ENCODE measurements at regions not wholly inside any gene's neighbourhood (a gene's known extent, or its start where the extent isn't known, plus 50 kb on each side); places are given as distances from the start of the nearest gene placed in this dataset.

- Histone ChIP-seq H3K4me3 (ENCODE audit: low read length in 2 of 2) (no peak overlapping the region), H3K27ac (ENCODE audit: low read depth, low read length) (no peak overlapping the region), H3K36me3 (ENCODE audit: insufficient read depth, low read length) (no peaks in the 10 kb centered on the region), H3K9me3 (ENCODE audit: control insufficient read depth in 1 of 2, low read length in 2 of 2) (no peaks in the 10 kb centered on the region), H3K27me3 (ENCODE audit: insufficient read depth, low read length) (no peaks in the 10 kb centered on the region), H3K4me1 (ENCODE audit: insufficient read depth, low read length) (no peaks in the 10 kb centered on the region)
- no peaks in the 10 kb centered on the region for H3K4me1 Mint-ChIP-seq
- no peak overlapping the region for H3K4me3 Mint-ChIP-seq
- H3K27me3 Mint-ChIP-seq, result peaks cover 5 to 8% of the 10 kb centered on the region in 2 donors
- H3K36me3 Mint-ChIP-seq, result no peaks in the 10 kb centered on the region
- H3K9me3 Mint-ChIP-seq, result no peaks in the 10 kb centered on the region
- CTCF ChIA-PET (ENCODE audit: partially characterized antibody), result no interaction called here
- no peak overlapping the region for H3K27ac Mint-ChIP-seq
- POLR2A ChIA-PET (ENCODE audit: partially characterized antibody), result no interaction called here
- intact Hi-C loops (cut with micrococcal nuclease), result no loop called here
- no peak for DNase-seq
Measured at GRCh38 chr22:22043296-22044078, 60.9 kb upstream of the TOP3B start.

- DNase-seq, result no peak
- H3K4me3 Mint-ChIP-seq, result no peak overlapping the region
- H3K4me3 ChIP-seq (ENCODE audit: low read length in 2 of 2), result no peak overlapping the region
- no peak overlapping the region for H3K27ac ChIP-seq (ENCODE audit: low read depth, low read length)
- H3K36me3 Mint-ChIP-seq, result no peaks in the 10 kb centered on the region
- ChIA-PET POLR2A (ENCODE audit: partially characterized antibody) (no interaction called here), CTCF (ENCODE audit: partially characterized antibody) (interaction anchor here (1.7 kb wide), 1 partner anchor 18 kb away, joined by 3 read pairs; no protein-coding TSS in a partner anchor)
- no peaks in the 10 kb centered on the region for H3K9me3 Mint-ChIP-seq
- H3K27me3 ChIP-seq (ENCODE audit: insufficient read depth, low read length), result no peaks in the 10 kb centered on the region
- intact Hi-C loops (cut with micrococcal nuclease), result no loop called here
- H3K27me3 Mint-ChIP-seq, result peaks cover 5 to 8% of the 10 kb centered on the region in 2 donors
- H3K9me3 ChIP-seq (ENCODE audit: control insufficient read depth in 1 of 2, low read length in 2 of 2), result no peaks in the 10 kb centered on the region
- no peaks in the 10 kb centered on the region for H3K4me1 Mint-ChIP-seq
- no peaks in the 10 kb centered on the region for H3K36me3 ChIP-seq (ENCODE audit: insufficient read depth, low read length)
- no peak overlapping the region for H3K27ac Mint-ChIP-seq
- H3K4me1 ChIP-seq (ENCODE audit: insufficient read depth, low read length), result no peaks in the 10 kb centered on the region
Measured at GRCh38 chr22:22042599-22043295, 60.2 kb upstream of the TOP3B start.

GRCh38 chr22:22042009-22042408, 59.4 kb upstream of the TOP3B start:
- H3K36me3 ChIP-seq (ENCODE audit: insufficient read depth, low read length), result no peaks in the 10 kb centered on the region
- peaks cover 5 to 6% of the 10 kb centered on the region in 2 donors for H3K27me3 Mint-ChIP-seq
- H3K27me3 ChIP-seq (ENCODE audit: insufficient read depth, low read length), result no peaks in the 10 kb centered on the region
- no peaks in the 10 kb centered on the region for H3K4me1 Mint-ChIP-seq
- no peaks in the 10 kb centered on the region for H3K4me1 ChIP-seq (ENCODE audit: insufficient read depth, low read length)
- DNase-seq, result no peak
- no peak overlapping the region for H3K27ac ChIP-seq (ENCODE audit: low read depth, low read length)
- H3K4me3 Mint-ChIP-seq, result no peak overlapping the region
- ChIA-PET POLR2A (ENCODE audit: partially characterized antibody) (no interaction called here), CTCF (ENCODE audit: partially characterized antibody) (interaction anchor here (1.7 kb wide), 1 partner anchor 18 kb away, joined by 3 read pairs; no protein-coding TSS in a partner anchor)
- intact Hi-C loops (cut with micrococcal nuclease), result no loop called here
- no peak overlapping the region for H3K4me3 ChIP-seq (ENCODE audit: low read length in 2 of 2)
- H3K36me3 Mint-ChIP-seq, result no peaks in the 10 kb centered on the region
- no peak overlapping the region for H3K27ac Mint-ChIP-seq
- H3K9me3 ChIP-seq (ENCODE audit: control insufficient read depth in 1 of 2, low read length in 2 of 2), result no peaks in the 10 kb centered on the region
- H3K9me3 Mint-ChIP-seq, result no peaks in the 10 kb centered on the region

GRCh38 chr22:22040908-22041307, 58.3 kb upstream of the TOP3B start:
- no peak overlapping the region for H3K27ac ChIP-seq (ENCODE audit: low read depth, low read length)
- no peak overlapping the region for H3K4me3 ChIP-seq (ENCODE audit: low read length in 2 of 2)
- POLR2A ChIA-PET (ENCODE audit: partially characterized antibody), result no interaction called here
- H3K4me1 ChIP-seq (ENCODE audit: insufficient read depth, low read length), result no peaks in the 10 kb centered on the region
- H3K4me3 Mint-ChIP-seq, result no peak overlapping the region
- CTCF ChIA-PET (ENCODE audit: partially characterized antibody), result no interaction called here
- no peaks in the 10 kb centered on the region for H3K36me3 ChIP-seq (ENCODE audit: insufficient read depth, low read length)
- no peaks in the 10 kb centered on the region for H3K27me3 ChIP-seq (ENCODE audit: insufficient read depth, low read length)
- no peaks in the 10 kb centered on the region for H3K9me3 ChIP-seq (ENCODE audit: control insufficient read depth in 1 of 2, low read length in 2 of 2)
- no peaks in the 10 kb centered on the region for H3K36me3 Mint-ChIP-seq
- intact Hi-C loops (cut with micrococcal nuclease), result no loop called here
- peaks cover 2 to 4% of the 10 kb centered on the region in 2 donors for H3K27me3 Mint-ChIP-seq
- no peaks in the 10 kb centered on the region for H3K9me3 Mint-ChIP-seq
- H3K4me1 Mint-ChIP-seq, result no peaks in the 10 kb centered on the region
- no peak overlapping the region for H3K27ac Mint-ChIP-seq
- DNase-seq, result no peak

GRCh38 chr22:22040472-22040871, 57.9 kb upstream of the TOP3B start:
- no peak for DNase-seq
- Mint-ChIP-seq H3K36me3 (no peaks in the 10 kb centered on the region), H3K9me3 (no peaks in the 10 kb centered on the region), H3K27me3 (peaks cover 2 to 6% of the 10 kb centered on the region in 2 donors), H3K27ac (no peak overlapping the region), H3K4me3 (no peak overlapping the region), H3K4me1 (no peaks in the 10 kb centered on the region)
- H3K36me3 ChIP-seq (ENCODE audit: insufficient read depth, low read length), result no peaks in the 10 kb centered on the region
- intact Hi-C loops (cut with micrococcal nuclease), result no loop called here
- no peaks in the 10 kb centered on the region for H3K4me1 ChIP-seq (ENCODE audit: insufficient read depth, low read length)
- no peaks in the 10 kb centered on the region for H3K9me3 ChIP-seq (ENCODE audit: control insufficient read depth in 1 of 2, low read length in 2 of 2)
- no peak overlapping the region for H3K27ac ChIP-seq (ENCODE audit: low read depth, low read length)
- H3K4me3 ChIP-seq (ENCODE audit: low read length in 2 of 2), result no peak overlapping the region
- no peaks in the 10 kb centered on the region for H3K27me3 ChIP-seq (ENCODE audit: insufficient read depth, low read length)
- POLR2A ChIA-PET (ENCODE audit: partially characterized antibody), result no interaction called here
- CTCF ChIA-PET (ENCODE audit: partially characterized antibody), result no interaction called here

GRCh38 chr22:22039286-22040074, 56.9 kb upstream of the TOP3B start:
- H3K36me3 ChIP-seq (ENCODE audit: insufficient read depth, low read length), result no peaks in the 10 kb centered on the region
- no peaks in the 10 kb centered on the region for H3K9me3 ChIP-seq (ENCODE audit: control insufficient read depth in 1 of 2, low read length in 2 of 2)
- POLR2A ChIA-PET (ENCODE audit: partially characterized antibody), result no interaction called here
- DNase-seq, result no peak
- Mint-ChIP-seq H3K27ac (no peak overlapping the region), H3K4me3 (no peak overlapping the region), H3K36me3 (no peaks in the 10 kb centered on the region), H3K4me1 (no peaks in the 10 kb centered on the region), H3K27me3 (peaks cover under 1 to 6% of the 10 kb centered on the region in 2 donors), H3K9me3 (no peaks in the 10 kb centered on the region)
- H3K4me1 ChIP-seq (ENCODE audit: insufficient read depth, low read length), result no peaks in the 10 kb centered on the region
- intact Hi-C loops (cut with micrococcal nuclease), result no loop called here
- CTCF ChIA-PET (ENCODE audit: partially characterized antibody), result no interaction called here
- no peak overlapping the region for H3K4me3 ChIP-seq (ENCODE audit: low read length in 2 of 2)
- no peaks in the 10 kb centered on the region for H3K27me3 ChIP-seq (ENCODE audit: insufficient read depth, low read length)
- no peak overlapping the region for H3K27ac ChIP-seq (ENCODE audit: low read depth, low read length)

GRCh38 chr22:22038178-22038880, 55.7 kb upstream of the TOP3B start:
- H3K4me1 ChIP-seq (ENCODE audit: insufficient read depth, low read length), result no peaks in the 10 kb centered on the region
- Mint-ChIP-seq H3K4me3 (no peak overlapping the region), H3K27ac (no peak overlapping the region), H3K27me3 (peaks cover 6 to 9% of the 10 kb centered on the region in 2 donors), H3K4me1 (no peaks in the 10 kb centered on the region), H3K9me3 (no peaks in the 10 kb centered on the region), H3K36me3 (no peaks in the 10 kb centered on the region)
- no peak overlapping the region for H3K27ac ChIP-seq (ENCODE audit: low read depth, low read length)
- CTCF ChIA-PET (ENCODE audit: partially characterized antibody), result no interaction called here
- POLR2A ChIA-PET (ENCODE audit: partially characterized antibody), result no interaction called here
- H3K36me3 ChIP-seq (ENCODE audit: insufficient read depth, low read length), result no peaks in the 10 kb centered on the region
- H3K4me3 ChIP-seq (ENCODE audit: low read length in 2 of 2), result no peak overlapping the region
- intact Hi-C loops (cut with micrococcal nuclease), result no loop called here
- H3K9me3 ChIP-seq (ENCODE audit: control insufficient read depth in 1 of 2, low read length in 2 of 2), result no peaks in the 10 kb centered on the region
- H3K27me3 ChIP-seq (ENCODE audit: insufficient read depth, low read length), result no peaks in the 10 kb centered on the region
- no peak for DNase-seq

Measured in CD4-positive, alpha-beta memory T cell (primary cell).